Mucosa of gallbladder (tissue), 1 donor: ENCODE measurements at regions not wholly inside any gene's neighbourhood (a gene's known extent, or its start where the extent isn't known, plus 50 kb on each side); places are given as distances from the start of the nearest gene placed in this dataset.

ENCODE experiments used
- DNase-seq: peaks from one replicate; pipeline ENCODE4 v3.0.0-alpha.2; 2020; ENCODE audit warnings: low spot score
- donor health status: DM: no; HTN: no; CAD: no.

GRCh38 chr14:94682736-94683135 lies 70.5 kb downstream of the SERPINA3 start:
- DNase-seq: no peak

DNA sequence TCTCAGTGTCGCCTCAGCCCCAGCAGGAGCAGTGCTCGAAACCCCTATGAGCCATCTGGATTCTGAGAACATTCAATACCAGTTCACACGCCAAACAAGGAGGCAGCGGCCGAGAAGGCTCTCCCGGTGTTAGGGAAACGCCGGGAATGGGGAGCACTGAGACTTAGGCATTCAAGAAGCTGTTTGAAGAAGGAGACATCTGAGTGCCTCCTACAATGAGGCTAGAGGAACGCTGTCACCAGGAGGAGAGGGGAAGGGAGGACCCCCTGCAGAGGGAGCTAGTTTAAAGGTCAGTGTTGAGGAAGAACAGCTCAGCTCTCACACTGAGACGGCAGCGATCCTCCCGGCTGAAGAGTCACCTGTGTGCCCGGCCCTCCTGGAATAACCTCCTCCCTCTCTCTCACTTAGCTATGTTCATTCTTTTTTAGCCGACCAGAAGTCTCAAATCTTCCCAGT lies 69.9 kb downstream of the SERPINA3 start:
- no peak for DNase-seq

- DNase-seq: peak; percentile 19
Measured at GRCh38 chr14:94681300-94682060, 69.3 kb downstream of the SERPINA3 start.

DNA sequence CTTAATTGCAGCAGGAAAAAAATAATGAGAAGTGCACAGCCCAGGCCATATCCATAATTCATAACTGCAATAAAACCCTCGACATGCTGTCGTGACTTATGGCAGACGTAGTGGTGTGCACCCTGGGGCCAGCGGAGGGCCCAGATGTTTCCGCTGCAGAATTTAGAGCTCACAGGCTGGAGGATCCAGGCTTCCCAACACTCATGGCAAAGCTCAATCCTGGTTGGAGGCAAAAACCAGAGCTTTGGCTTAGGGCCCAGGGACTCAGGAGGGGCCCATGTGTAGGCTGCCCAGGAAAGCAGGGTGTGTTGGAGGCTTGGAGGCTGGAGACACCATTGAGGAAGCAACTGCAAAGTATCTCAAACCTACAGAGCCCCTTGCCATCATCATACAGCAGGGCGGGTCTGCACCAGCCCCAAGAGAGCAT lies 68.7 kb downstream of the SERPINA3 start:
- no peak for DNase-seq

- no peak for DNase-seq
Measured at GRCh38 chr14:94679937-94680861, 68.0 kb downstream of the SERPINA3 start.

GRCh38 chr14:94679106-94679810 lies 67.1 kb downstream of the SERPINA3 start:
- DNase-seq: no peak

- DNase-seq: no peak
Measured at GRCh38 chr14:94677747-94678146, 65.6 kb downstream of the SERPINA3 start.

DNA sequence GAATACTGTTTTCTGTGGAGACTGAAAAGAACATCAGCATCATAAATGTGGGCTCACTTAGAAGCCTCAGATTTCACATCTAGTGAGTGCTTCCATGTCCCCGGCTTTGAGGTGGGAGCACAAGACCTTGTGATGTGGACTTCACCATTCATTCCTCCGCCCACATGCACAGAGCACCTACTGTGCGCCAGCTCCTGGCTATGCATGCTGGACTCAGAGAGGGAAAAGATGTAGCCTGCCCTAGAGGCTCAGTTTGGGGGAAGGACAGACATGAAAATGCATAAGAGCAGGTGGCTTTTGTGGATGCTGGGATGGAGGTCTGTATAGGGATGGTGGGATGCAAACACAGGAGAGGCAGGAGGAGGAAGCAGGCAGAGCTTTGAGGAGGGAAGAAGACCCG lies 65.0 kb downstream of the SERPINA3 start:
- DNase-seq: no peak

DNA sequence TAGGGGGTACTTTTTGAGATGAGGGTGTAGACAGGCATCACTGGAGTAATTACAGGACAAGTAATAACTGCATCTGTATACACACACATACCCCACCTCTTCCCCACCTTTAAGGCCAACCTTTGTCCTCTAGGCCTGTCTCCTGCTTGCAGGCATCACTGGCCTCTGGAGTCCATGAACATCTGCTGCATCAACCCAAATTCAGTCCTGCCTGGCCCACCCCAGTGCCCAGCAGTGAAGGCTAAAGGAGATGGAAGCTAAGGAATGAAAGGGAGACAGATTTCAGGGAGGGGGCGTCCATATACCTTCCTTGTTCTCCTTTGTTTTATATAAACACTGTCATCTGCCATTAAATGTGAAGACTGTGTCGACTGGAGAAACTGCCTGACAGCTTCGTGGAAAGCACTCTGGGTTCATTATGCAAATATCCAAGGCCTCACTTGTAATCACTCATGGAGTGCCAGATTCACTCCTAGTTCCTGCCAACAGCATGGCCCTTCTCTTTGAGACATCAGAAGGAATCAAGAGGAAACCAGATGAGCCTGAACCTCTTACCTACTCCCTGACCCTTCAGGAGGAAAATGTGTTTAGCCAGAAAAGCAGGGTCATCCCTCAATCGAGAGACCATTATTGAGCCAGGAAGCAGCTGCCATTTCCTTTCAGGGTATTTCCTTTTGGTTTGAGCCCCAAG lies 64.4 kb downstream of the SERPINA3 start:
- DNase-seq: no peak

- no peak for DNase-seq
Measured at GRCh38 chr14:94675036-94675435, 62.8 kb downstream of the SERPINA3 start.

- DNase-seq: no peak
Measured at GRCh38 chr14:94673781-94674231, 61.6 kb downstream of the SERPINA3 start.
